Mesodermal cell (in vitro differentiated cells): ENCODE measurements at regions not wholly inside any gene's neighbourhood (a gene's known extent, or its start where the extent isn't known, plus 50 kb on each side); places are given as distances from the start of the nearest gene placed in this dataset.
"Not testable (repeated sequence)": the region's sequence is repeated elsewhere in the genome, so short reads cannot be mapped to it uniquely, and the experiment has no call there.

Experiments used
- H3K27ac ChIP-seq: 2 replicates; pipeline ENCODE4 v1.7.0; 2013; ENCODE audit warnings: mild to moderate bottlenecking, low read depth, low read length, moderate library complexity; ENCODE audit not compliant: severe bottlenecking
- H3K36me3 ChIP-seq: 2 replicates; pipeline ENCODE4 v1.7.1; 2013; ENCODE audit warnings: mild to moderate bottlenecking, low read length, moderate library complexity; ENCODE audit not compliant: control insufficient read depth, insufficient read depth
- H3K4me1 ChIP-seq: one replicate; pipeline ENCODE4 v1.7.1; 2013; ENCODE audit warnings: mild to moderate bottlenecking, low read length; ENCODE audit not compliant: insufficient read depth, control insufficient read depth, poor library complexity, severe bottlenecking
- H3K4me3 ChIP-seq: 2 replicates; pipeline ENCODE4 v1.7.0; 2013; ENCODE audit warnings: low read length, control low read depth, mild to moderate bottlenecking; ENCODE audit not compliant: insufficient read depth, poor library complexity, severe bottlenecking; ENCODE audit errors: extremely low read depth
- H3K9me3 ChIP-seq: 2 replicates; pipeline ENCODE4 v1.7.1; 2013; ENCODE audit warnings: mild to moderate bottlenecking, low read length, moderate library complexity; ENCODE audit not compliant: control insufficient read depth
- WGBS, 2 experiments: methylation state at CpG; one replicate each; pipeline ENCODE4 v1.1.5; 2013; ENCODE audit warnings: missing lambda C conversion rate in 2 of 2; ENCODE audit not compliant: insufficient coverage in 2 of 2; 5-methylcytosine and 5-hydroxymethylcytosine counted together

GRCh38 chrX:1059576-1060561 is 152.6 kb downstream of the CRLF2 start:
- Histone ChIP-seq H3K4me1 (no peaks in the 10 kb centered on the region), H3K27ac (no peak overlapping the region), H3K36me3 (no peaks in the 10 kb centered on the region), H3K9me3 (no peaks in the 10 kb centered on the region), H3K4me3 (no peak overlapping the region)
- 87 to 91% methylated on average over 28 to 34 of the region's 34 CpGs for WGBS, 2 experiments

- WGBS, 2 experiments, result 100% methylated on average over 1 of the region's 2 CpGs
- H3K9me3 ChIP-seq, result peaks cover 20% of the 10 kb centered on the region
- not testable (repeated sequence) for H3K36me3 ChIP-seq, H3K4me3 ChIP-seq, H3K27ac ChIP-seq, H3K4me1 ChIP-seq
Measured at GRCh38 chrX:1053600-1053999, 158.8 kb downstream of the CRLF2 start.

GRCh38 chrX:1053072-1053471 is 159.4 kb downstream of the CRLF2 start:
- peaks cover 20% of the 10 kb centered on the region for H3K9me3 ChIP-seq
- WGBS, 2 experiments, result no CpG with 5 or more reads among the region's 2 CpGs
- H3K27ac ChIP-seq, result no peak overlapping the region
- H3K4me1 ChIP-seq, result no peaks in the 10 kb centered on the region
- no peaks in the 10 kb centered on the region for H3K36me3 ChIP-seq
- no peak overlapping the region for H3K4me3 ChIP-seq

GRCh38 chrX:1052021-1052420 is 160.4 kb downstream of the CRLF2 start:
- H3K36me3 ChIP-seq, result no peaks in the 10 kb centered on the region
- H3K4me3 ChIP-seq, result no peak overlapping the region
- 90 to 100% methylated on average over 2 of the region's 3 CpGs for WGBS, 2 experiments
- H3K27ac ChIP-seq, result no peak overlapping the region
- H3K4me1 ChIP-seq, result no peaks in the 10 kb centered on the region
- peaks cover 20% of the 10 kb centered on the region for H3K9me3 ChIP-seq

- peaks cover 20% of the 10 kb centered on the region for H3K9me3 ChIP-seq
- no peak overlapping the region for H3K27ac ChIP-seq
- no CpG with 5 or more reads among the region's 1 CpG for WGBS, 2 experiments
- H3K4me3 ChIP-seq, result no peak overlapping the region
- H3K36me3 ChIP-seq, result no peaks in the 10 kb centered on the region
- H3K4me1 ChIP-seq, result no peaks in the 10 kb centered on the region
Measured at GRCh38 chrX:1051421-1051820, 161.0 kb downstream of the CRLF2 start.

GRCh38 chrX:1045680-1046314 is 166.7 kb downstream of the CRLF2 start:
- WGBS, 2 experiments, result 81 to 92% methylated on average over 7 to 8 of the region's 9 CpGs

GRCh38 chrX:1041091-1041490 is 171.4 kb downstream of the CRLF2 start:
- Histone ChIP-seq H3K4me1 (no peaks in the 10 kb centered on the region), H3K4me3 (no peak overlapping the region), H3K27ac (no peak overlapping the region), H3K9me3 (peaks cover 7% of the 10 kb centered on the region), H3K36me3 (no peaks in the 10 kb centered on the region)
- 89 to 92% methylated on average over 7 to 11 of the region's 11 CpGs for WGBS, 2 experiments

More at GRCh38 chrX:1045680-1046314, 166.7 kb downstream of the CRLF2 start:
- H3K27ac ChIP-seq, result no peak overlapping the region
- peaks cover 3% of the 10 kb centered on the region for H3K9me3 ChIP-seq
- no peaks in the 10 kb centered on the region for H3K4me1 ChIP-seq
- H3K4me3 ChIP-seq, result no peak overlapping the region
- no peaks in the 10 kb centered on the region for H3K36me3 ChIP-seq

GRCh38 chrX:1035931-1036330 is 176.5 kb downstream of the CRLF2 start:
- WGBS, 2 experiments, result 90% methylated on average over 11 to 13 of the region's 14 CpGs
- H3K36me3 ChIP-seq, H3K4me3 ChIP-seq, H3K27ac ChIP-seq, H3K9me3 ChIP-seq, H3K4me1 ChIP-seq: not testable (repeated sequence)

GRCh38 chrX:1035206-1035605 is 177.2 kb downstream of the CRLF2 start:
- WGBS, 2 experiments, result 81 to 88% methylated on average over 16 to 18 of the region's 19 CpGs
- Histone ChIP-seq H3K36me3 (no peaks in the 10 kb centered on the region), H3K4me3 (no peak overlapping the region)

GRCh38 chrX:1034717-1035116 is 177.7 kb downstream of the CRLF2 start:
- H3K9me3 ChIP-seq, result peaks cover 4% of the 10 kb centered on the region
- no peak overlapping the region for H3K4me3 ChIP-seq
- H3K27ac ChIP-seq, result no peak overlapping the region
- WGBS, 2 experiments, result 92 to 96% methylated on average over 15 of the region's 17 CpGs
- H3K4me1 ChIP-seq, result no peaks in the 10 kb centered on the region
- H3K36me3 ChIP-seq, result no peaks in the 10 kb centered on the region

More at GRCh38 chrX:1035206-1035605, 177.2 kb downstream of the CRLF2 start:
- Histone ChIP-seq H3K9me3 (peaks cover 4% of the 10 kb centered on the region), H3K4me1 (no peaks in the 10 kb centered on the region), H3K27ac (no peak overlapping the region)
